Glutamatergic neuron (in vitro differentiated cells): ENCODE measurements at regions not wholly inside any gene's neighbourhood (a gene's known extent, or its start where the extent isn't known, plus 50 kb on each side); places are given as distances from the start of the nearest gene placed in this dataset.

Experiments
- DNase-seq: peaks from one replicate; pipeline ENCODE4 v3.0.0; 2022
- H3K27ac Mint-ChIP-seq: one replicate; pipeline ENCODE4 v1.8.0; 2020; ENCODE audit warnings: mild to moderate bottlenecking, mixed read lengths, inconsistent platforms; ENCODE audit not compliant: unreplicated experiment
- H3K27me3 Mint-ChIP-seq: one replicate; pipeline ENCODE4 v1.8.0; 2020; ENCODE audit warnings: mild to moderate bottlenecking, moderate library complexity, mixed read lengths, inconsistent platforms; ENCODE audit not compliant: unreplicated experiment
- H3K36me3 Mint-ChIP-seq: one replicate; pipeline ENCODE4 v1.8.0; 2020; ENCODE audit warnings: mild to moderate bottlenecking, mixed read lengths, inconsistent platforms; ENCODE audit not compliant: unreplicated experiment
- H3K4me1 Mint-ChIP-seq: one replicate; pipeline ENCODE4 v1.8.0; 2020; ENCODE audit warnings: mild to moderate bottlenecking, low read depth, mixed read lengths, inconsistent platforms; ENCODE audit not compliant: unreplicated experiment
- H3K4me3 Mint-ChIP-seq: one replicate; pipeline ENCODE4 v1.8.0; 2020; ENCODE audit warnings: mild to moderate bottlenecking, mixed read lengths, inconsistent platforms; ENCODE audit not compliant: unreplicated experiment
- H3K9me3 Mint-ChIP-seq: one replicate; pipeline ENCODE4 v1.8.0; 2020; ENCODE audit warnings: mild to moderate bottlenecking, moderate library complexity, mixed read lengths, inconsistent platforms; ENCODE audit not compliant: unreplicated experiment
- CTCF ChIP-seq: fragments of 200-600 bp; sonication (generic); IDR thresholded peaks from one replicate; pipeline ENCODE4 v1.5.0; 2021; ENCODE audit not compliant: partially characterized antibody, unreplicated experiment

- Mint-ChIP-seq H3K36me3 (peaks cover 5% of the 10 kb centered on the region), H3K9me3 (peaks cover 6% of the 10 kb centered on the region), H3K4me3 (no peak overlapping the region), H3K27ac (no peak overlapping the region), H3K27me3 (no peaks in the 10 kb centered on the region), H3K4me1 (no peaks in the 10 kb centered on the region)
- no peak for TF ChIP-seq CTCF
- no peak for DNase-seq
Observed at GRCh38 chr16:74071996-74072535, 224.5 kb upstream of the PSMD7 start.

DNA sequence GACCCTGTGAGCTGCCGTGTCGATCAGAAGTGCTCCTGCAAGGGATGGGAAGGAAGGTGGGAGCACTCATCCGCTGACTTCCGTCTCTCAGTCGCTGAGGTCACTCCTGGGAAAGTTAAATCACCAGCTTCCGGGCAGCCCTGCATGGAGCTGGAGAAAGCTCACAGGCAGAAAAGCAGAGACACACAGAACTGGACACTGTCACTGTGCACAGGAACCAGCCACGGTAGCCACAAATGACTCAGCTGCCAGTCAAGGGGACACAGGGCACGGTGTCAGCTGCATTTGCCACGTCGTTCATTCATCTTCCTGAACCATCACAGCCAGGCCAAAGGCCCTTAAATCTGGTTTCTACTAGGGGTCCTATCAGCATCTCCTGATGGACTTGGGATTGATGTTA is 226.4 kb upstream of the PSMD7 start:
- DNase-seq: no peak
- Mint-ChIP-seq H3K36me3 (no peaks in the 10 kb centered on the region), H3K27me3 (no peaks in the 10 kb centered on the region), H3K9me3 (no peaks in the 10 kb centered on the region), H3K27ac (no peak overlapping the region), H3K4me3 (no peak overlapping the region), H3K4me1 (peaks cover 15% of the 10 kb centered on the region)
- no peak for TF ChIP-seq CTCF

DNA sequence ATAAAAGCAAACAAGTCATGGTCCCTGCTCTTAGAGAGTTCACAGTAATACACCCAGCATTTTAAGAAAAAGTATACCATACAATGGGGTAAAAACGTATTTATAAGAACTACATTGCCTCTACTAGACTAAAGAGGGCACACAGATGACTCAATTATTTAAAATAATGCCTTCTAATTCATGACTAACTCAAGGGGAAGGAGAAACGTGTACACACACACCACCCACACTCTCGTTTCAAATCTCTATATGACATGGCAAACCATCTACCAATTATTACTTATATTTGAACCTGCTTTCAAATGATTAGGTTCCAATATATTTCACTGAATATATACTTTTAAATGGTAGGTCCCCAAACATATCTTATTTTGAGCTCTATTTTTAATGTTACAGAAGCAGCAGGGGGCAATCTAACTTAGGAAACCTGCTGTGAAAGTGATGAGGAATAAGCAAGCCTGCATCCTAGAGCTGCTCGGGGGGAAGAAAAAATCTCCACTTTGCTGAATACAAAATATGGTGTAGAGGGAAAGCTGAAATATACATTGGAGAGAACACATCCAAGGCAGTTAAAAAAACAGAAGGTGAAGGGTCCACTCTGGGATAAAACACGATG is 232.4 kb upstream of the PSMD7 start:
- no peak for DNase-seq
- no peak for TF ChIP-seq CTCF
- H3K27ac Mint-ChIP-seq: peak overlapping the region; percentile 15
- no peaks in the 10 kb centered on the region for H3K27me3 Mint-ChIP-seq
- no peaks in the 10 kb centered on the region for H3K9me3 Mint-ChIP-seq
- H3K4me1 Mint-ChIP-seq: peaks cover 25% of the 10 kb centered on the region
- H3K36me3 Mint-ChIP-seq: no peaks in the 10 kb centered on the region
- H3K4me3 Mint-ChIP-seq: no peak overlapping the region

GRCh38 chr16:74053826-74054225 is 242.8 kb upstream of the PSMD7 start:
- no peak overlapping the region for H3K27ac Mint-ChIP-seq
- DNase-seq: no peak
- H3K36me3 Mint-ChIP-seq: peaks cover 19% of the 10 kb centered on the region
- H3K4me1 Mint-ChIP-seq: peaks cover 3% of the 10 kb centered on the region
- H3K4me3 Mint-ChIP-seq: no peak overlapping the region
- no peak for TF ChIP-seq CTCF
- H3K9me3 Mint-ChIP-seq: no peaks in the 10 kb centered on the region
- no peaks in the 10 kb centered on the region for H3K27me3 Mint-ChIP-seq

GRCh38 chr16:74053312-74053711 is 243.3 kb upstream of the PSMD7 start:
- Mint-ChIP-seq H3K27ac (no peak overlapping the region), H3K36me3 (peaks cover 14% of the 10 kb centered on the region), H3K27me3 (no peaks in the 10 kb centered on the region), H3K4me1 (peaks cover 3% of the 10 kb centered on the region), H3K9me3 (no peaks in the 10 kb centered on the region), H3K4me3 (no peak overlapping the region)
- no peak for TF ChIP-seq CTCF
- DNase-seq: no peak
